Loucy (cell line): ENCODE measurements at regions not wholly inside any gene's neighbourhood (a gene's known extent, or its start where the extent isn't known, plus 50 kb on each side); places are given as distances from the start of the nearest gene placed in this dataset.
A peak's percentile ranks its signal among the peaks of the same experiment; 100 is the strongest.

Experiments used
- H2AFZ ChIP-seq: fragments of 200-600 bp; sonication (generic); 2 replicates; pipeline ENCODE4 v1.6.0; 2016; ENCODE audit warnings: antibody characterized with exemption, mild to moderate bottlenecking, low read length, moderate library complexity
- H3F3A ChIP-seq: fragments of 200-600 bp; 2 replicates; pipeline ENCODE4 v1.6.0; 2016; ENCODE audit warnings: antibody characterized with exemption, low read depth, mild to moderate bottlenecking
- H3K27me3 ChIP-seq: fragments of 200-600 bp; sonication (generic); 2 replicates; pipeline ENCODE4 v1.6.1; 2014; ENCODE audit warnings: low read length, mild to moderate bottlenecking; ENCODE audit not compliant: insufficient read depth, poor library complexity, severe bottlenecking
- H3K36me3 ChIP-seq: fragments of 200-600 bp; sonication (generic); 2 replicates; pipeline ENCODE4 v1.6.1; 2016; ENCODE audit warnings: low read length; ENCODE audit not compliant: insufficient read depth
- H3K4me1 ChIP-seq: fragments of 200-600 bp; sonication (generic); 2 replicates; pipeline ENCODE4 v1.5.1; 2014; ENCODE audit warnings: low read length, mild to moderate bottlenecking; ENCODE audit not compliant: insufficient read depth, poor library complexity, severe bottlenecking
- H3K4me2 ChIP-seq: fragments of 200-600 bp; sonication (generic); 2 replicates; pipeline ENCODE4 v1.6.0; 2014; ENCODE audit warnings: antibody characterized with exemption, low read length, low read depth, mild to moderate bottlenecking; ENCODE audit not compliant: poor library complexity, severe bottlenecking
- H3K4me3 ChIP-seq: fragments of 200-600 bp; sonication (generic); 2 replicates; pipeline ENCODE4 v1.5.1; 2014; ENCODE audit warnings: low read length, mild to moderate bottlenecking, mixed read lengths; ENCODE audit not compliant: poor library complexity, severe bottlenecking
- H3K79me2 ChIP-seq: fragments of 200-600 bp; sonication (generic); 2 replicates; pipeline ENCODE4 v1.6.1; 2014; ENCODE audit warnings: low read length; ENCODE audit not compliant: insufficient read depth
- H3K9ac ChIP-seq: fragments of 200-600 bp; sonication (generic); 2 replicates; pipeline ENCODE4 v1.6.0; 2014; ENCODE audit warnings: mild to moderate bottlenecking, low read depth, low read length, moderate library complexity; ENCODE audit not compliant: poor library complexity, severe bottlenecking
- H3K9me2 ChIP-seq: fragments of 200-600 bp; sonication (generic); replicated peaks from 2 replicates; pipeline ENCODE4 v1.6.1; 2016; ENCODE audit warnings: low read depth, low read length, mixed read lengths
- H3K9me3 ChIP-seq: fragments of 200-600 bp; sonication (generic); 2 replicates; pipeline ENCODE4 v1.6.1; 2014; ENCODE audit warnings: mild to moderate bottlenecking, antibody characterized with exemption, low read length, low read depth; ENCODE audit not compliant: insufficient read depth
- H4K20me1 ChIP-seq: fragments of 200-600 bp; sonication (generic); 2 replicates; pipeline ENCODE4 v1.6.0; 2014; ENCODE audit warnings: antibody characterized with exemption, low read length, mild to moderate bottlenecking; ENCODE audit not compliant: insufficient read depth, poor library complexity, severe bottlenecking
- EZH2phosphoT487 ChIP-seq: fragments of 200-600 bp; IDR thresholded peaks from 2 replicates; pipeline ENCODE4 v1.6.1; 2018; ENCODE audit warnings: antibody characterized with exemption, mild to moderate bottlenecking, moderate library complexity, borderline replicate concordance
- TF ChIP-seq, protein P1 (sequence below): fragments of 200-600 bp; sonication (generic); conservative IDR thresholded peaks from 2 replicates; pipeline ENCODE4 v1.5.1; 2014; ENCODE audit warnings: mild to moderate bottlenecking, antibody characterized with exemption, low read length

DNA sequence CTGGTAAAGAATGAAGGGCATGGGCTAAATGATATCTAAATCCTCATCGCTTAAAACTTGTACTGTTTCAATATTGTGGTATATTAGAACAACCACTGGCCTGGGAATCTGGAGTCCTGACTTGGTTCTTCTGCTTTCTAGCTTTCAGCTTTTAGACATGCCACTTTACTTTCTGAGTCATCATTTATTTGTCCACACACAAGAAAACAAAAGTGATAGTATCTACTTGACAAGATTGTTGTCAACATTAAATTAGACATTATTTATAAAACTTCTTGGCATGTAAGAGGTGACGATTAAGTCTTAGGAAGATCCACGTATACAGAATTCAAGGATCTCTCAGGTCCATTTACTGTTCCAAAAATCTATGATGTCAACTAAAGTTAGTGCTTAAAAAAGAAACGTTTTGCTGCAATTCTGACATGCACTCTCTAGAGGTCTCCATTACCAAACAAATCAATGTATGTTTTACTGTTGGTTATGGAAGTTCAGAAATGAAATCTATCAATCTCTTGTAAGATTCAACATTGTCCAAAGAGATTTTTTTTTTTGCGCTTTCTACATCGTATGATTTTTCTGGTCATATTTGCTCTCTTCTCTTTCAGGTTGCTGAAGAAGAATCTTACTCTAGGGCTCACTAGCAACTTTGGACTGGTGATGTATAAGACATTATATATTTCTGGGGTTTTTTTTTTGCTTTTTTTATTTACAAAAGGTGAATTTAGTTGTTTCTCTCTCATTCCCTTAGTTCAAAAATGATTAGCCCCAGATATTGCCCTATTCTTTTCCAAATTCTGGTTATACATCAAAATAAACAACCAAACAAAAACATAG lies 53.6 kb upstream of the DYNC1I1 start:
- Histone ChIP-seq H3K79me2 (no peaks in the 10 kb centered on the region), H2AFZ (no peak overlapping the region), H3F3A (no peaks in the 10 kb centered on the region), H3K9ac (no peak overlapping the region), H3K4me2 (no peak overlapping the region), H3K4me1 (no peaks in the 10 kb centered on the region), H4K20me1 (no peaks in the 10 kb centered on the region), H3K36me3 (no peaks in the 10 kb centered on the region), H3K9me2 (no peaks in the 10 kb centered on the region), H3K9me3 (no peaks in the 10 kb centered on the region), H3K4me3 (no peak overlapping the region), H3K27me3 (no peaks in the 10 kb centered on the region)
- TF ChIP-seq EZH2phosphoT487 = no peak
- TF ChIP-seq, protein P1, sequence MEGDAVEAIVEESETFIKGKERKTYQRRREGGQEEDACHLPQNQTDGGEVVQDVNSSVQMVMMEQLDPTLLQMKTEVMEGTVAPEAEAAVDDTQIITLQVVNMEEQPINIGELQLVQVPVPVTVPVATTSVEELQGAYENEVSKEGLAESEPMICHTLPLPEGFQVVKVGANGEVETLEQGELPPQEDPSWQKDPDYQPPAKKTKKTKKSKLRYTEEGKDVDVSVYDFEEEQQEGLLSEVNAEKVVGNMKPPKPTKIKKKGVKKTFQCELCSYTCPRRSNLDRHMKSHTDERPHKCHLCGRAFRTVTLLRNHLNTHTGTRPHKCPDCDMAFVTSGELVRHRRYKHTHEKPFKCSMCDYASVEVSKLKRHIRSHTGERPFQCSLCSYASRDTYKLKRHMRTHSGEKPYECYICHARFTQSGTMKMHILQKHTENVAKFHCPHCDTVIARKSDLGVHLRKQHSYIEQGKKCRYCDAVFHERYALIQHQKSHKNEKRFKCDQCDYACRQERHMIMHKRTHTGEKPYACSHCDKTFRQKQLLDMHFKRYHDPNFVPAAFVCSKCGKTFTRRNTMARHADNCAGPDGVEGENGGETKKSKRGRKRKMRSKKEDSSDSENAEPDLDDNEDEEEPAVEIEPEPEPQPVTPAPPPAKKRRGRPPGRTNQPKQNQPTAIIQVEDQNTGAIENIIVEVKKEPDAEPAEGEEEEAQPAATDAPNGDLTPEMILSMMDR = peak; percentile 60

DNA sequence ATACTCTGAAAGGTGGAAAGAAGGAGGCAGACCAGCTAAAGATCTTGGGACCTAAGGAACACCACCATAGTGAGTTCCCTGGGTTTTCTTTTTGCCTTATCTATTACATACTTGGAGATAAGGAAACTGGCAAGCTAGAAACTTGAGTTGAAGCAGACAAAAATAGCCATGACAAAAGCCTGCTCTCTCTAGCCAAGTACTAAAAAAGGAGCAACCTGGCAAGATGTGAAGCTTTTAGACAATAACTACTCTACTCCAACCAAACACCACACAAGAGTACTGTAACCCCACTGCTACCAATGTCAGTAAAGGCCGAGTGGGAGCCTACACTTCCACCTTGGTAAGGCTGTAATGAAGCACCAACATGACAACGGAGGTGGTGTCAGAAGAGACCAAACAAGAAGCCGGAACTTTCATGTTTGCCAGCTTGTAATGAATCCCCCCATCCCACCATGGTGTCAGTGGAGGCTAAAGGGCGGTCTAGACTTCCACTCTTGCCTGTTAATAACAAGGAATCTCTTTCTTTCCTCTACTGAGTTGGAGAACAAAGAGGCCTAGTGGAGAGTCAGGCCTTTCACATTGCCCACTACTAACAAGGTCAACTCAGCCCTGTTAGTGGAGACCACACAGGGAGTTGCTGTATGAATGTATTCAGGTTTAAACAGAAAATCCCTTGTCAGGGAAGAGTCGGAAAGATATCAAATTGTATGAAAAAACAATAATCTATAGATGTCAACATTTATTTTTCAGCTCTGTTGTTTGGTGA lies 55.8 kb upstream of the DYNC1I1 start:
- H3K9me2 ChIP-seq = no peaks in the 10 kb centered on the region
- no peak overlapping the region for H2AFZ ChIP-seq
- no peaks in the 10 kb centered on the region for H3K9me3 ChIP-seq
- no peaks in the 10 kb centered on the region for H3K36me3 ChIP-seq
- H3K79me2 ChIP-seq = no peaks in the 10 kb centered on the region
- H3F3A ChIP-seq = no peaks in the 10 kb centered on the region
- H3K4me2 ChIP-seq = no peak overlapping the region
- TF ChIP-seq EZH2phosphoT487 = no peak
- TF ChIP-seq, protein P1 = no peak
- H4K20me1 ChIP-seq = no peaks in the 10 kb centered on the region
- H3K4me3 ChIP-seq = no peak overlapping the region
- no peak overlapping the region for H3K9ac ChIP-seq
- no peaks in the 10 kb centered on the region for H3K27me3 ChIP-seq
- H3K4me1 ChIP-seq = no peaks in the 10 kb centered on the region

- H3K4me2 ChIP-seq = no peak overlapping the region
- H3F3A ChIP-seq = no peaks in the 10 kb centered on the region
- H3K9ac ChIP-seq = no peak overlapping the region
- no peaks in the 10 kb centered on the region for H3K9me2 ChIP-seq
- H3K9me3 ChIP-seq = no peaks in the 10 kb centered on the region
- H4K20me1 ChIP-seq = no peaks in the 10 kb centered on the region
- H3K36me3 ChIP-seq = no peaks in the 10 kb centered on the region
- H2AFZ ChIP-seq = no peak overlapping the region
- H3K79me2 ChIP-seq = no peaks in the 10 kb centered on the region
- H3K4me1 ChIP-seq = no peaks in the 10 kb centered on the region
- H3K4me3 ChIP-seq = no peak overlapping the region
- no peaks in the 10 kb centered on the region for H3K27me3 ChIP-seq
- TF ChIP-seq, protein P1 = no peak
- TF ChIP-seq EZH2phosphoT487 = no peak
Observed at GRCh38 chr7:95715274-95715673, 57.1 kb upstream of the DYNC1I1 start.
